Natural killer cell (primary cell): ENCODE measurements at regions not wholly inside any gene's neighbourhood (a gene's known extent, or its start where the extent isn't known, plus 50 kb on each side); places are given as distances from the start of the nearest gene placed in this dataset.

Source experiments
- ATAC-seq, 3 donors: fragments of 150-1000 bp in 2 of 3; fragments of 200-7000 bp in 1 of 3; cut with Tn5 transposase; 1 replicate in 1 of 3; 2 replicates in 2 of 3; pipeline ENCODE4 v1.10.0; 2021; ENCODE audit warnings: mild to moderate bottlenecking in 2 of 3, moderate library complexity in 2 of 3
- DNase-seq, 2 donors: peaks; one replicate each; pipeline versions ENCODE4 v3.0.0 to v3.0.0-alpha.2; 2013 to 2021; ENCODE audit warnings: mixed read lengths in 1 of 2
- H3K27ac ChIP-seq: one replicate; pipeline ENCODE4 v1.5.1; 2013; ENCODE audit warnings: mild to moderate bottlenecking, low read length
- H3K27me3 ChIP-seq: one replicate; pipeline ENCODE4 v1.6.1; 2013; ENCODE audit warnings: low read length; ENCODE audit not compliant: control insufficient read depth, insufficient read depth
- H3K36me3 ChIP-seq: one replicate; pipeline ENCODE4 v1.6.1; 2013; ENCODE audit warnings: low read length; ENCODE audit not compliant: control insufficient read depth, insufficient read depth
- H3K4me1 ChIP-seq: one replicate; pipeline ENCODE4 v1.6.1; 2013; ENCODE audit warnings: low read length; ENCODE audit not compliant: control insufficient read depth, insufficient read depth
- H3K4me3 ChIP-seq: one replicate; pipeline ENCODE4 v1.5.1; 2013; ENCODE audit warnings: low read length
- H3K9me3 ChIP-seq: one replicate; pipeline ENCODE4 v1.6.1; 2013; ENCODE audit warnings: low read length; ENCODE audit not compliant: control insufficient read depth, insufficient read depth
- H3K27ac Mint-ChIP-seq, 2 donors: one replicate each; pipeline ENCODE4 v1.8.0; 2022; ENCODE audit warnings: mild to moderate bottlenecking in 2 of 2, mixed read lengths in 2 of 2, moderate library complexity in 1 of 2
- H3K27me3 Mint-ChIP-seq, 2 donors: one replicate each; pipeline ENCODE4 v1.8.0; 2022; ENCODE audit warnings: low read depth in 2 of 2, mixed read lengths in 2 of 2
- H3K36me3 Mint-ChIP-seq: one replicate; pipeline ENCODE4 v1.8.0; 2022; ENCODE audit warnings: mixed read lengths
- H3K4me1 Mint-ChIP-seq, 2 donors: one replicate each; pipeline ENCODE4 v1.8.0; 2022; ENCODE audit warnings: mixed read lengths in 2 of 2
- H3K4me3 Mint-ChIP-seq: one replicate; pipeline ENCODE4 v1.8.0; 2022; ENCODE audit warnings: mild to moderate bottlenecking, moderate library complexity, mixed read lengths
- H3K9me3 Mint-ChIP-seq, 2 donors: one replicate each; pipeline ENCODE4 v1.8.0; 2022; ENCODE audit warnings: mixed read lengths in 2 of 2
- WGBS: methylation state at CpG from one replicate; pipeline ENCODE4 v1.1.7; 2013; ENCODE audit warnings: missing lambda C conversion rate; ENCODE audit not compliant: insufficient coverage; 5-methylcytosine and 5-hydroxymethylcytosine counted together
- intact Hi-C: fragments of 100-400 bp; cut with micrococcal nuclease; formaldehyde crosslinking; loops from one replicate; pipeline ENCODE4 v1.14.2; 2022
- TF ChIP-seq, protein P1 (sequence below): fragments of 200-600 bp; IDR thresholded peaks from one replicate; pipeline ENCODE4 v1.8.0; 2022; ENCODE audit warnings: antibody characterized with exemption

DNA sequence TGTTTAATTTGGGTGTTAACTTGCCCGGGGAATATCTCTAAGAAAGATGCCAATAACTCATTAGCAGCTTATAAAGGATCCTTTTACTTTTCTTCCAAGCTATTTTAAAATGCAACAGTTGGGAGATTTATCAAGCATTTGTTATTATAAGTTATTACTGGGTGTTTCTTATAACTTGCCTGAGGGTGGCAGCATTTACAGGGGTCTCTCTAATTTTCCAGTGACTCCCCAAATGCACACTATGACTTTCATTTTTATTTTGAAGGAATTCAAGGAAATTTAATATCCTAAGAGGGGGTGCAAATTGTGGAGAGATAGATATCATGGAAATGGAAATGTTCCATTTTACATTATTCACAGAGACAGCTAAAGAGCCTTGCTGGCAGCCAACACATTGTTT, 138.0 kb downstream of the PDGFRA start:
- H3K27me3 ChIP-seq: no peaks in the 10 kb centered on the region
- Mint-ChIP-seq H3K36me3 (no peaks in the 10 kb centered on the region), H3K4me1 (no peaks in the 10 kb centered on the region), H3K27ac (no peak overlapping the region), H3K9me3 (no peaks in the 10 kb centered on the region), H3K4me3 (no peak overlapping the region), H3K27me3 (peaks cover 0 to 1% of the 10 kb centered on the region in 2 donors)
- DNase-seq: no peak
- intact Hi-C loops: no loop called here
- TF ChIP-seq, protein P1, sequence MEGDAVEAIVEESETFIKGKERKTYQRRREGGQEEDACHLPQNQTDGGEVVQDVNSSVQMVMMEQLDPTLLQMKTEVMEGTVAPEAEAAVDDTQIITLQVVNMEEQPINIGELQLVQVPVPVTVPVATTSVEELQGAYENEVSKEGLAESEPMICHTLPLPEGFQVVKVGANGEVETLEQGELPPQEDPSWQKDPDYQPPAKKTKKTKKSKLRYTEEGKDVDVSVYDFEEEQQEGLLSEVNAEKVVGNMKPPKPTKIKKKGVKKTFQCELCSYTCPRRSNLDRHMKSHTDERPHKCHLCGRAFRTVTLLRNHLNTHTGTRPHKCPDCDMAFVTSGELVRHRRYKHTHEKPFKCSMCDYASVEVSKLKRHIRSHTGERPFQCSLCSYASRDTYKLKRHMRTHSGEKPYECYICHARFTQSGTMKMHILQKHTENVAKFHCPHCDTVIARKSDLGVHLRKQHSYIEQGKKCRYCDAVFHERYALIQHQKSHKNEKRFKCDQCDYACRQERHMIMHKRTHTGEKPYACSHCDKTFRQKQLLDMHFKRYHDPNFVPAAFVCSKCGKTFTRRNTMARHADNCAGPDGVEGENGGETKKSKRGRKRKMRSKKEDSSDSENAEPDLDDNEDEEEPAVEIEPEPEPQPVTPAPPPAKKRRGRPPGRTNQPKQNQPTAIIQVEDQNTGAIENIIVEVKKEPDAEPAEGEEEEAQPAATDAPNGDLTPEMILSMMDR: no peak
- H3K4me3 ChIP-seq: no peak overlapping the region
- H3K4me1 ChIP-seq: no peaks in the 10 kb centered on the region
- H3K36me3 ChIP-seq: no peaks in the 10 kb centered on the region
- WGBS: no CpG with 5 or more reads among the region's 1 CpG
- H3K27ac ChIP-seq: no peak overlapping the region
- no peak for ATAC-seq
- H3K9me3 ChIP-seq: no peaks in the 10 kb centered on the region

DNA sequence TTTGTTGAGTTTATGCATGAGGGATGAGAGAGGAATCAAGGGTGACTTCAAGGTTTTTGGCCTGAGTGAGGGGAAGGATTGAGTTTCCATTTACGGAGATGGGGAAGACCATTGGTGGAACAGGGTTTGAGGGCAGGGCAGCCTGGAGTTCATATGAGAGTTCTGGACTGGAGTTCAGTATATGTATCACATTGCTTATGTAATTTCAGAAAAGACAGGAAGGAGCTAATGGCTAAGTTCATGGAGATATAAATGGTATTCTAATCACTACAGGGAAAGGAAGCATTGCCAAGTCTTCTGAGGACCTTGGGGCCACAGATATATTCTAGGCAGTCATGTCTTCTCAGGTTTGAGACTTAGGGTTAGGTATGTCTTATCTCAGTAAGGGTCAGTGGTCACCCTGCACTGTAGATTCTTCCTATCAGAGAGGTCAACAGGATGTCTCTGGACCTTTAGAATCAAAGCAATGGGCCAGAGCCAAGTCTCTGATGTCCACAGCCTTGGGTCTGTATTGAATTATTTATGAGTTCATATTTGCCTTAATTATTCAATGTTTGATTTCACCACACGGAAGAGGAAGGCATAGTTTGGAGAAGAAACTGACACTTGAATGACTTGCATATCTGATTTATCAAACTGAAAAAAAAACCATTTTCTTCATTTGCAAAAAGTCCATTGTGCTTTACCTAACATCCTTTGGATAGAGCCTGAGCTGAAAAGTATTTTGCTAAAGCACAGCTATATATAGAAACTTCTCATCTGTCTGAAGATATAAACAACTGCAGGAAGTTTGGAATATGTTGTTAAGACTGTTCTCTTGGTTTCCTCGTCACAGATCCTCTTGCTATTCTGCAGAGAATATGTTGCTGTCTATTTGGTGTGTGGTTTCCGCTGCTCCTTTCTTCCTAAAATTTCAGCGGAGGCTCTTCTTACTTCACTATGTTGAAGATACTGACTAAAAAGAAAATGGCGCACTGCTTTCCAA, 139.5 kb downstream of the PDGFRA start:
- 59% methylated on average over 5 of the region's 6 CpGs for WGBS
- no peak overlapping the region for H3K4me3 ChIP-seq
- no peaks in the 10 kb centered on the region for H3K27me3 ChIP-seq
- H3K4me1 ChIP-seq: no peaks in the 10 kb centered on the region
- H3K9me3 ChIP-seq: no peaks in the 10 kb centered on the region
- Mint-ChIP-seq H3K36me3 (no peaks in the 10 kb centered on the region), H3K4me1 (no peaks in the 10 kb centered on the region), H3K27me3 (peaks cover 0 to 3% of the 10 kb centered on the region in 2 donors), H3K27ac (no peak overlapping the region), H3K4me3 (no peak overlapping the region), H3K9me3 (no peaks in the 10 kb centered on the region)
- ATAC-seq (no peak), DNase-seq (no peak)
- no peaks in the 10 kb centered on the region for H3K36me3 ChIP-seq
- no peak overlapping the region for H3K27ac ChIP-seq
- intact Hi-C loops: no loop called here
- TF ChIP-seq, protein P1: no peak

DNA sequence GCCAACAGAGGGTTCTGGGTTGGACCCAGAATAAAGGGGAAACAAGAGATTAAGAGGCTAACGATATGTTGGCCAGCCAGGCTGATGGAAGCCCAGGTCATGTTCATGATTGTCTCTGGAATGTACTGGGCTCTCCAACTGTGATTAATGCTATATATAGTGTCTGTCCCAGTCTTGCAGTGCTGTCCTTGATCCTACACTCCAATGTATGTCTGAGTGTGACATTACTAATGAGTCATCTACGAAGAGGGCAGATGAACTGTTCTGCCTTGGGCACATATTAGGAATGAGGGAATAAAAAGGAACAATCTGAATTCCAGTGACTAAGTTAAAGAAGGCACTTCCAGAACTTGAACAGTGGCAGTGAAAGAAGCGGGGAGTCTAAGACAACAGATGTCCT, 142.1 kb downstream of the PDGFRA start:
- Histone ChIP-seq H3K4me1 (no peaks in the 10 kb centered on the region), H3K27ac (no peak overlapping the region), H3K27me3 (no peaks in the 10 kb centered on the region), H3K36me3 (no peaks in the 10 kb centered on the region), H3K4me3 (no peak overlapping the region), H3K9me3 (peaks cover 3% of the 10 kb centered on the region)
- intact Hi-C loops: no loop called here
- no peak overlapping the region for H3K27ac Mint-ChIP-seq
- no peaks in the 10 kb centered on the region for H3K36me3 Mint-ChIP-seq
- no peaks in the 10 kb centered on the region for H3K9me3 Mint-ChIP-seq
- TF ChIP-seq, protein P1: no peak
- no peak overlapping the region for H3K4me3 Mint-ChIP-seq
- peaks cover 0 to 3% of the 10 kb centered on the region in 2 donors for H3K27me3 Mint-ChIP-seq
- no peak for ATAC-seq
- 80% methylated on average over 3 of the region's 3 CpGs for WGBS
- DNase-seq: no peak
- H3K4me1 Mint-ChIP-seq: no peaks in the 10 kb centered on the region
